Astrocyte of the spinal cord (primary cell): ENCODE measurements at regions not wholly inside any gene's neighbourhood (a gene's known extent, or its start where the extent isn't known, plus 50 kb on each side); places are given as distances from the start of the nearest gene placed in this dataset.
A peak's percentile ranks its signal among the peaks of the same experiment; 100 is the strongest.
"Not testable (repeated sequence)": the region's sequence is repeated elsewhere in the genome, so short reads cannot be mapped to it uniquely, and the experiment has no call there.

ENCODE experiments used
- DNase-seq: peaks from one replicate; pipeline ENCODE4 v3.0.0; 2011; ENCODE audit warnings: low read depth, low spot score
- H3K4me3 ChIP-seq: 2 replicates; pipeline ENCODE4 v1.5.1; 2011; ENCODE audit warnings: low read depth, mild to moderate bottlenecking, low read length, moderate library complexity
- in situ Hi-C: cut with HindIII; loops from 2 replicates; pipeline ENCODE4 v1.10.0; 2017; ENCODE audit warnings: low sequenced_read_pairs
- TF ChIP-seq, protein P1 (sequence below): IDR thresholded peaks from 2 replicates; pipeline ENCODE4 v1.5.1; 2012; ENCODE audit warnings: low read depth, mild to moderate bottlenecking, low read length, inconsistent platforms

DNA sequence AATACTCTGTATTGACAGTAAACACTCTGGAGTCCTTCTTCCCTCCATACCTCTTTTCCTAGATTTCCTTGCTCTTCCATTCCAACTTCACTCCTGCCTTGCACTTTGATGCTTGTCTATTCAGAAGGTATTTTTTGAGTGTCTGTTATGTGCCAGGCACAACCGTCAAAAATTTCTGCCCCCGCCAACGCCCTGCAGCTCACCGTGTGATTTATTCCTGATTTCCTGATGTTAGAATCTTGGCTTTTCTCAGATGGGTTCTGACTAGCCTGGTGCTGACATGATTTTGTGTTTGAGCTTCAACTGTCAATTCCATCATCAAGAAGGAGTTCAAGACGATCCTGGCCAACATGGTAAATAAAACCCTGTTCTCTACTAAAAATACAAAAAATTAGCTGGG lies 297.5 kb downstream of the AGTPBP1 start:
- TF ChIP-seq, protein P1, sequence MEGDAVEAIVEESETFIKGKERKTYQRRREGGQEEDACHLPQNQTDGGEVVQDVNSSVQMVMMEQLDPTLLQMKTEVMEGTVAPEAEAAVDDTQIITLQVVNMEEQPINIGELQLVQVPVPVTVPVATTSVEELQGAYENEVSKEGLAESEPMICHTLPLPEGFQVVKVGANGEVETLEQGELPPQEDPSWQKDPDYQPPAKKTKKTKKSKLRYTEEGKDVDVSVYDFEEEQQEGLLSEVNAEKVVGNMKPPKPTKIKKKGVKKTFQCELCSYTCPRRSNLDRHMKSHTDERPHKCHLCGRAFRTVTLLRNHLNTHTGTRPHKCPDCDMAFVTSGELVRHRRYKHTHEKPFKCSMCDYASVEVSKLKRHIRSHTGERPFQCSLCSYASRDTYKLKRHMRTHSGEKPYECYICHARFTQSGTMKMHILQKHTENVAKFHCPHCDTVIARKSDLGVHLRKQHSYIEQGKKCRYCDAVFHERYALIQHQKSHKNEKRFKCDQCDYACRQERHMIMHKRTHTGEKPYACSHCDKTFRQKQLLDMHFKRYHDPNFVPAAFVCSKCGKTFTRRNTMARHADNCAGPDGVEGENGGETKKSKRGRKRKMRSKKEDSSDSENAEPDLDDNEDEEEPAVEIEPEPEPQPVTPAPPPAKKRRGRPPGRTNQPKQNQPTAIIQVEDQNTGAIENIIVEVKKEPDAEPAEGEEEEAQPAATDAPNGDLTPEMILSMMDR, result no peak
- no peak for DNase-seq
- in situ Hi-C loops, result no loop called here
- no peak overlapping the region for H3K4me3 ChIP-seq

DNA sequence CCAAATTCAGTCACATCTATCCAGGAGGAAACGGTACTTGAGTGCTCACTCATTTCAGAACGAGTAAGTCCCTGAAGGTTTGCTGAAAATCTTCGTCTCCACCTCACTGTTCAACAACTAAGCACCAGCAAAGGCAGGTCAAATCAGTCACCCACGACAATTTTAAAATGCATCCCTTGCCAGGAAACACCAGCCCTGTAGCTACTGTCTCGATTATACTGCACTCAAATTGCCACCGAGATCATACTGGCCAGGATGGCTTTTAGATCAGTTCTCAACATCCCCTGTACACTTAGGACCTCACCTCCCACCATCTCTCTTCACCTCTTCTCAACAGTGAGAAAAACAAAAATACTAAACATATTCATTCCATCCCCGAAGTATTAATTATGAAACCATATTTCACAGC lies 298.6 kb downstream of the AGTPBP1 start:
- TF ChIP-seq, protein P1, result no peak
- H3K4me3 ChIP-seq, result no peak overlapping the region
- DNase-seq, result no peak
- in situ Hi-C loops, result no loop called here

DNA sequence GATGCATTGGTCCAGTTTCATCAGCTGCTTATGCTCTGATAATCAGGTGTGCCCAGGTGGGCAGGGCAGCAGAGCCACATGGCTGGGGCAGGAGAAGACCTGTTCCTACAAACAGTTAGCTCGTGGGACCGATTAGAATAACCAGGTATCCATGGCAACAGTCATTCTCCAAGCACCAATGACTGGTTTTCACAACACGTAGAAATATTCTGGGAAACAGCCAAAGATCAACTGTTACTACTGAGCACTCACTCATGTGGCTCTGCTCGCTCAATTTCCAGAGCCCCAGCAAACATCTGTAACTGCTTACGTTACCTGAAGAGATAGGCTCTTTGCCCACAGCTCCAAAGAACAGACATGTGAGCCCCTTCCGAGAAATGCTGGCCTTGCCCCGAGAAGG lies 302.0 kb downstream of the AGTPBP1 start:
- H3K4me3 ChIP-seq, result no peak overlapping the region
- in situ Hi-C loops, result no loop called here
- no peak for DNase-seq
- TF ChIP-seq, protein P1, result no peak

DNA sequence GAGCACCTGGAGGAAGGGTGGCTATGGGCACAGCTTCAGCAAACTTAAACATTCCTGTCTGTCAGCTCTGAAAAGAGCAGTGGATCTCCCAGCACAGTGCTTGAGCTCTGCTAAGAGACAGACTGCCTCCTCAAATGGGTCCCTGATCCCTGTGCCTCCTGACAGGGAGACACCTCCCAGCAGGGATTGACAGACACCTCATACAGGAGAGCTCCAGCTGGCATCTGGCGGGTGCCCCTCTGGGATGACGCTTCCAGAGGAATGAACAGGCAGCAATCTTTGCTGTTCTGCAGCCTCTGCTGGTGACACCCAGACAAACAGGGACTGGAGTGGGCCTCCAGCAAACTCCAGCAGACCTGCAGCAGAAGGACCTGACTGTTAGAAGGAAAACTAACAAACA lies 307.8 kb downstream of the AGTPBP1 start:
- DNase-seq, H3K4me3 ChIP-seq, in situ Hi-C loops: not testable (repeated sequence)

DNA sequence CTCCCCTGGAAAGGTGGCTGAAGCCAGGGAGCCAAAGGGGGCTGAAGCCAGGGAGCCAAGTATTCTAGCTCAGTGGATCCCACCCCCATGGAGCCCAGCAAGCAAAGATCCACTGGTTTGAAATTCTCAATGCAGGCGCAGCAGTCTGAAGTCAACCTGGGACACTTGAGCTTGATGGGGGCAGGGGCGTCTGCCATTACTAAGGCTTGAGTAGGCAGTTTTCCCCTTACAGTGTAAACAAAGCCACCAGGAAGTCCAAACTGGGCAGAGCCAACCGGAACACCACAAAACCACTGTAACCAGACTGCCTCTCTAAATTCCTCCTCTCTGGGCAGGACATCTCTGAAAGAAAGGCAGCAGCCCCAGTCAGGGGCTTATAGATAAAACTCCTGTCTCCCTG lies 308.2 kb downstream of the AGTPBP1 start:
- H3K4me3 ChIP-seq, DNase-seq, in situ Hi-C loops: not testable (repeated sequence)

DNA sequence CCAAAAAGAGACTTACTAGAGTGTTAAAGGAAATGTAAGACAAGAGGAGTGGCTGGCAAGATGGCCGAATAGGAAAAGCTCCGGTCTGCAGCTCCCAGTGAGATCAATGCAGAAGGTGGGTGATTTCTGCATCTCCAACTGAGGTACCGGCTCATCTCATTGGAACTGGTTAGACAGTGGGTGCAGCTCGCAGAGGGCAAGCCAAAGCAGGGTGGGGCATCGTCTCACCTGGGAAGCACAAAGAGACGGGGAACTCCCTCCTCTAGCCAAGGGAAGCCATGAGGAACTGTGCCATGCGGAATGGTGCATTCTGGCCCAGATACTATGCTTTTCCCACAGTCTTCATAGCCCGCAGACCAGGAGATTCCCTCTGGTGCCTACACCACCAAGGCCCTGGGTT lies 308.7 kb downstream of the AGTPBP1 start:
- no peak for DNase-seq
- TF ChIP-seq, protein P1, result no peak
- in situ Hi-C loops, result no loop called here
- H3K4me3 ChIP-seq, result no peak overlapping the region

DNA sequence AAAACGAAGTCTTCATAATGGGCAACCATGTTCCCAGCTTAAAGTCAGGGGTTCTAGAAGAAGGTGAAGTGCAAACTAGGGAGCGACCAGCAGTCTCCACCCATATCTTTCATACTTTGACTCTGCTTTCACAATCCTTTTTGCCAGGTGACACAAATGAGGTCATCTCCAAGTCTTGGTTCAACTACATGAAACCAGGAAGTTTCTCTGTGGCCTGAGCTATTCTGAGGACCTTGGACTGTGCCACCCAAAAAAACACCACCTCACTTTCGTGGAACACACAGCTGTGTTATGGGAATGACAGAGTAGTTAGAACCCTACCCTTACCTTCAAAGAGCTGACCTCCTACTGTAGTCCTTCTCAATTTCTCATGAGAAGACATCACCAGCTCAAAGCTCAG lies 309.2 kb downstream of the AGTPBP1 start:
- no peak overlapping the region for H3K4me3 ChIP-seq
- TF ChIP-seq, protein P1, result no peak
- DNase-seq, result no peak
- in situ Hi-C loops, result no loop called here

DNA sequence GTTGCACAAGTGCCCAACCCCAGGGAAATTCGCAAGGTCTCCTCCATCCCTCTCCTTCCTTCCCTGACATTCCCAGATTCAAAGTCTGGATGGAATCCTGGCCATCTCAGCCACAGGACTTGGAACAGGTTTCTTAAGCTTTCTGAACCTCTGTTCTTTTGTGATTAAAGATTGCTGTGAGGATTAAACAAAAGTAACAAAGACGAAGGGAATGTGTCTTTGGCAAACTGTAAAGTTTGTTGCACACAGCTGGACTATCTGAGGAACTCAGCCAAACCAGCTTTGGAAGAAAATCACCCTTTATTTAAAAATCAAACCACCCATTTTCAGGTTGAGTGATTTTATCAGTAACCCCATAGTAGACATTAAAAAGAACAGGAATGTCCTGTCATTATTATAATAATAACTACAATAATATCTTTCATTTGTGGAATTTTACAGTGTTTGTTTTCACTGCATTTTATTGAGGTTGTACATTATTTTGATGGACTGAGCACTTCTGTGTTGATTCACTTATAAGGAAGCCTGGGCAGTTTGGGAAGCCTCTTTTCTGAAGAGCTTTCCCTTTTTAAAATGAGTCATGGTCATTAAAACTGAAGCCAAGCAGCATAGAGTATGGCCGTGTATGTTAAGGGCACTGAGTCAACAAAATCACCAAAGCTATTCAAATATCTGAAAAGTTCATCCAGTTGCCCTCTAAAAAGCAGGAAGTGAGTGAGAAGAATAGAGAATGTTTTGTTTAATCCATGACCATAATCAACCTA lies 310.2 kb downstream of the AGTPBP1 start:
- in situ Hi-C loops, result no loop called here
- TF ChIP-seq, protein P1, result no peak
- peak; percentile 87 for DNase-seq
- H3K4me3 ChIP-seq, result no peak overlapping the region
